GM21786 (cell line): ENCODE measurements at regions not wholly inside any gene's neighbourhood (a gene's known extent, or its start where the extent isn't known, plus 50 kb on each side); places are given as distances from the start of the nearest gene placed in this dataset.
"Not testable (repeated sequence)": the region's sequence is repeated elsewhere in the genome, so short reads cannot be mapped to it uniquely, and the experiment has no call there.

Experiments used
- ATAC-seq: cut with Tn5 transposase; IDR thresholded peaks from one replicate; pipeline ENCODE4 v1.9.1; 2021; ENCODE audit not compliant: unreplicated experiment

- no peak for ATAC-seq
Measured at GRCh38 chr6:23611776-23612381, 514.1 kb upstream of the NRSN1 start.

- no peak for ATAC-seq
Measured at GRCh38 chr6:23618366-23618765, 507.6 kb upstream of the NRSN1 start.

GRCh38 chr6:23620911-23621401 is 505.1 kb upstream of the NRSN1 start:
- ATAC-seq: no peak

- ATAC-seq: no peak
Measured at GRCh38 chr6:23630726-23631635, 495.0 kb upstream of the NRSN1 start.

GRCh38 chr6:23633996-23634395 is 492.0 kb upstream of the NRSN1 start:
- no peak for ATAC-seq

- ATAC-seq: no peak
Measured at GRCh38 chr6:23635150-23635549, 490.9 kb upstream of the NRSN1 start.

GRCh38 chr6:23637296-23637695 is 488.7 kb upstream of the NRSN1 start:
- ATAC-seq: no peak

- ATAC-seq: no peak
Measured at GRCh38 chr6:23642849-23643248, 483.2 kb upstream of the NRSN1 start.

GRCh38 chr6:23647045-23647444 is 479.0 kb upstream of the NRSN1 start:
- no peak for ATAC-seq

- ATAC-seq: no peak
Measured at GRCh38 chr6:23650676-23651075, 475.3 kb upstream of the NRSN1 start.

GRCh38 chr6:23654745-23655144 is 471.3 kb upstream of the NRSN1 start:
- no peak for ATAC-seq

- ATAC-seq: no peak
Measured at GRCh38 chr6:23655525-23655924, 470.5 kb upstream of the NRSN1 start.

- no peak for ATAC-seq
Measured at GRCh38 chr6:23656255-23657194, 469.5 kb upstream of the NRSN1 start.

GRCh38 chr6:23659125-23659524 is 466.9 kb upstream of the NRSN1 start:
- ATAC-seq: no peak

- ATAC-seq: no peak
Measured at GRCh38 chr6:23661549-23661948, 464.5 kb upstream of the NRSN1 start.

GRCh38 chr6:23663096-23663495 is 462.9 kb upstream of the NRSN1 start:
- no peak for ATAC-seq

GRCh38 chr6:23663652-23664051 is 462.4 kb upstream of the NRSN1 start:
- ATAC-seq: no peak

GRCh38 chr6:23665911-23666310 is 460.1 kb upstream of the NRSN1 start:
- ATAC-seq: not testable (repeated sequence)

GRCh38 chr6:23672737-23673136 is 453.3 kb upstream of the NRSN1 start:
- no peak for ATAC-seq

GRCh38 chr6:23678626-23679025 is 447.4 kb upstream of the NRSN1 start:
- ATAC-seq: no peak

- no peak for ATAC-seq
Measured at GRCh38 chr6:23681743-23682142, 444.3 kb upstream of the NRSN1 start.
